ENCODE measurements at regions not wholly inside any gene's neighbourhood (a gene's known extent, or its start where the extent isn't known, plus 50 kb on each side); places are given as distances from the start of the nearest gene placed in this dataset.

DNA sequence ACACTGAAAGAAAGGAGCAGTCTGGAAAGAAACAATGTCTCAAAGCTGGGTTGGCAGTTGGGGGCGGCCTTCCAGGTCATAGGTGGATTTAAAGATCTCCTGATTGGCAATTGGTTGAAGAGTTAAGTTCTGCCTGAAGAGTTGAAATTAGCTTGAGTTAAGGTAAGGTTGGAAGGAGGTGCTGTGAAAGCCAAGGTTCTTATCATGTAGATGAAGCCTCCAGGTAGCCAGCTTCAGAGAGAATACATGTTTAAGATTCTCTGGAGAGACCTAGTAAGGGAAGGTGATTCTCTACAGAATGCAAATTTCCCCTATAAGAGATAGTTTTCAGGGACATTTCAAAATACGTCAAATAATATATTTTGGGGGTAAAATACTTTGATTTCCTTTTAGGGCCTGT, 387.1 kb downstream of the TMEM232 start:
- TF ChIP-seq POLR2AphosphoS5 (IDR thresholded peaks at IDR 0.05; ENCODE audit: low read length) (no peak), EP300 (IDR thresholded peaks at IDR 0.05; ENCODE audit: borderline replicate concordance in 1 of 2, control insufficient read depth in 1 of 2, low read depth in 2 of 2, low read length in 2 of 2) (no peak), MTA3 (IDR thresholded peaks at IDR 0.05; ENCODE audit: borderline replicate concordance, low read length) (no peak), ZBTB40 (IDR thresholded peaks at IDR 0.05; ENCODE audit: borderline replicate concordance) (no peak), EZH2 (IDR thresholded peaks at IDR 0.05; ENCODE audit: borderline replicate concordance, control insufficient read depth, low read depth, low read length) (no peak), ETV6 (conservative IDR thresholded peaks at IDR 0.05 in 1 of 2, IDR thresholded peaks at IDR 0.05 in 1 of 2; ENCODE audit: borderline replicate concordance in 1 of 2, low read depth in 1 of 2) (no peak), MYC (IDR thresholded peaks at IDR 0.05; ENCODE audit: insufficient read depth, insufficient read length, insufficient replicate concordance, low read length, severe bottlenecking) (no peak), FOXM1 (IDR thresholded peaks at IDR 0.05; ENCODE audit: low read depth, low read length) (no peak)

Measured in GM12878 (cell line).